ENCODE measurements at regions not wholly inside any gene's neighbourhood (a gene's known extent, or its start where the extent isn't known, plus 50 kb on each side); places are given as distances from the start of the nearest gene placed in this dataset.

GRCh38 chr15:53462651-53463050, 296.8 kb downstream of the WDR72 start:
- POLR2A ChIA-PET = no interaction called here
- peaks cover 3% of the 10 kb centered on the region for H3K9me3 Mint-ChIP-seq

GRCh38 chr15:53461677-53462076, 297.8 kb downstream of the WDR72 start:
- POLR2A ChIA-PET = no interaction called here
- no peak overlapping the region for H3K27ac Mint-ChIP-seq
- no peaks in the 10 kb centered on the region for H3K27me3 Mint-ChIP-seq
- no peak for DNase-seq
- no peaks in the 10 kb centered on the region for H3K36me3 Mint-ChIP-seq
- H3K4me3 Mint-ChIP-seq = no peak overlapping the region
- H3K9me3 Mint-ChIP-seq = peaks cover 3% of the 10 kb centered on the region
- CTCF ChIA-PET = no interaction called here
- H3K4me1 Mint-ChIP-seq (ENCODE audit: low read depth) = no peaks in the 10 kb centered on the region
- intact Hi-C loops (cut with micrococcal nuclease) = no loop called here

More at GRCh38 chr15:53462651-53463050, 296.8 kb downstream of the WDR72 start:
- Mint-ChIP-seq H3K4me3 (no peak overlapping the region), H3K27me3 (no peaks in the 10 kb centered on the region), H3K4me1 (ENCODE audit: low read depth) (no peaks in the 10 kb centered on the region), H3K27ac (no peak overlapping the region), H3K36me3 (no peaks in the 10 kb centered on the region)
- no peak for DNase-seq
- intact Hi-C loops (cut with micrococcal nuclease) = no loop called here
- CTCF ChIA-PET = no interaction called here

DNA sequence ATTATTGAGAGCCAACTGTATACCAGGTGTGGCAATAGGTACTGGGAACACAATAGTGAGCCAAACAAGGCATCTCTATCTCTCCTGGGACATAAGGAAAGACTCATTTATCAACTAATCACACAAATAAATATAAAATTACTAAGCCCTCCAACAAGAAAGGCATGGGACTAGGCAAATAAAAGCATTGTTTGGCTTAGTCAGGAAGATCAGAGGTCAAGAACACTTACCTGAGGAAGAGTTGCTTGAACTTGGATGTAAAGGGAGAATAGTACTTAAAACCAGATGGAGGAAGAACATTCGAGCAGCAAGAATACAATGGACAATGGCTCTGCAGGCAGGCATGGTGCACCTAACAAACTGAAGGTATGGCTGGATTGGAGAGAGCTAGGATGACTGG, 300.7 kb downstream of the WDR72 start:
- Mint-ChIP-seq H3K4me1 (ENCODE audit: low read depth) (no peaks in the 10 kb centered on the region), H3K27me3 (no peaks in the 10 kb centered on the region), H3K4me3 (no peak overlapping the region), H3K27ac (no peak overlapping the region), H3K9me3 (peaks cover 3% of the 10 kb centered on the region), H3K36me3 (no peaks in the 10 kb centered on the region)
- intact Hi-C loops (cut with micrococcal nuclease) = no loop called here
- POLR2A ChIA-PET = no interaction called here
- CTCF ChIA-PET = no interaction called here
- DNase-seq = no peak

DNA sequence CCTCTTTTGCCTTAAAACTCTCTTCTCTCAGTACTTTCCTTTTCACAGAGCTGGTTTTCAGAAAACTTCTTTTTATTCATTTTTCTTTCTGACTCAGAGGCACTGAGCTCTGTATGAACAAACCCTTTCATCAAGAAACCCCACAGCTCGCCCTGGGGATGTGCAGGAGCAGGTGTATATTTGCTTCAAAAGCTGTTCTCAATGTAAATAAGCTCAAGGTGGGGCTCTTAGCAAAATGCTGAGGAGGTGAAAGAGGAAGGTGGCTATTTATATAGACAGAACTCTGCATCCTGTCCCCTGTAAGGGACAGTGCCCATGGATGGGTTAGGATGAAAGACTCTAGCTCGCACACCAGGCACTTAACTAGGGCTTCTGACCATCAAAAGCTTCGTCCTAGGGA, 302.0 kb downstream of the WDR72 start:
- intact Hi-C loops (cut with micrococcal nuclease) = no loop called here
- no peak overlapping the region for H3K27ac Mint-ChIP-seq
- H3K36me3 Mint-ChIP-seq = no peaks in the 10 kb centered on the region
- H3K9me3 Mint-ChIP-seq = peaks cover 3% of the 10 kb centered on the region
- CTCF ChIA-PET = no interaction called here
- POLR2A ChIA-PET = no interaction called here
- H3K4me3 Mint-ChIP-seq = no peak overlapping the region
- no peaks in the 10 kb centered on the region for H3K4me1 Mint-ChIP-seq (ENCODE audit: low read depth)
- DNase-seq = no peak
- no peaks in the 10 kb centered on the region for H3K27me3 Mint-ChIP-seq

DNA sequence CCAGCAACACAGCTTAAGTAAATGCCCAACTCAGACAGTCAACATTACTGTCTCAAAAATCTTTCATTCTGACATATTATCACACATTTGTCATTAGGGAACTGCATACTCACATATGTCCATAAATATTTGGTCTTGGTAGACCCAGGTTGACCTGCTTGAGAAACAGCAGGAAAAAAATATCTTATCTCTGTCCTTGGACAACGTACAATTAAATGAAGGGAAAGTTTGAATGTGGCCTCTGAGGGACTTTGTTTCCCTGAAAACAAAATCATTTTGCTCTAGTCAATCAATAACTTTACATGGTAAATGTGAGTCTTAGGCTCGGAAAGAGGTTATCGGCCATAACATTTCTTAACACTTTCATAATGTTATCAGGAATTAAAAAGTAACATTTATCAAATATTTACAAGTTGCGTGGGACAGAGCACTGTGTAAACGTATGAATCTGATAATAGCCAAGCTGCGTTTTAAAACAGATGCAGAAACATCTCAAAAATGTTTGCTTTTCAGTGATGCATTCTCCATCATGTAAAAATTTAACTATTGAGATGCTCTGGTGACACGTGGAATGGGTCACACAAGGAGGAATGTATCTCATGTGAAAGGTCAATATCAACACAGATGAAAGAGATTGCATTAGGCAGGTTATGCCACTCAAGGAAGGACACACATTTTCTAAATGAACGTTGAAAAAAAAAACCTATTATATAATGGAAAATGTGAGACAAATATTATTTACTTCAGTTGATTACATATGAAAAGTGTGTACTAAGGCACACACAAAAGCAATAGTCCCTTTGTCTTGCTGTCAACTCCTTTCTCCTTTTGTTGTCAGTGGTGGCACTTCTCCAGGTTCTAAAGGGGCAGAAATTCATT, 304.4 kb downstream of the WDR72 start:
- CTCF ChIA-PET = no interaction called here

DNA sequence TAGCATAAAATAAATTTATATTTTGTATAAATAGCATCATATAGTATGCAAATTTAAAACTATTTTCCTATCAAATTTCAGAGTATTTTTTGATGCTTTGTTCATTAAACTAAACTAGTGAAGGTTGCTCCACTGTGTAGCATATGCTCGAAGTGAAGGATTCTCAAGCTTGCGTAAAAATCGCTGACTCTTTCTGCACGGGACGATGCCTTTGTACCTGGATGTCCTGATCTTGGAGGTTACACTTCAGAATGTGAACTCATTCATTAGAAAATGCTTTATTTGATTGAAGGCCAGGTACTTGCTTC, 305.0 kb downstream of the WDR72 start:
- Mint-ChIP-seq H3K27ac (no peak overlapping the region), H3K36me3 (no peaks in the 10 kb centered on the region), H3K9me3 (no peaks in the 10 kb centered on the region), H3K27me3 (no peaks in the 10 kb centered on the region), H3K4me3 (no peak overlapping the region), H3K4me1 (ENCODE audit: low read depth) (no peaks in the 10 kb centered on the region)
- intact Hi-C loops (cut with micrococcal nuclease) = no loop called here
- no peak for DNase-seq
- ChIA-PET CTCF (no interaction called here), POLR2A (no interaction called here)

More for the DNA sequence above, 304.4 kb downstream of the WDR72 start:
- DNase-seq = no peak
- Mint-ChIP-seq H3K4me3 (no peak overlapping the region), H3K9me3 (no peaks in the 10 kb centered on the region), H3K27me3 (no peaks in the 10 kb centered on the region), H3K4me1 (ENCODE audit: low read depth) (no peaks in the 10 kb centered on the region), H3K36me3 (no peaks in the 10 kb centered on the region), H3K27ac (no peak overlapping the region)
- POLR2A ChIA-PET = no interaction called here
- intact Hi-C loops (cut with micrococcal nuclease) = no loop called here

- Mint-ChIP-seq H3K4me1 (ENCODE audit: low read depth) (no peaks in the 10 kb centered on the region), H3K9me3 (no peaks in the 10 kb centered on the region), H3K27me3 (no peaks in the 10 kb centered on the region), H3K4me3 (no peak overlapping the region), H3K27ac (no peak overlapping the region), H3K36me3 (no peaks in the 10 kb centered on the region)
- CTCF ChIA-PET = no interaction called here
- no peak for DNase-seq
- POLR2A ChIA-PET = no interaction called here
- intact Hi-C loops (cut with micrococcal nuclease) = no loop called here
These were observed 306.0 kb downstream of the WDR72 start for GRCh38 chr15:53453253-53454105.

DNA sequence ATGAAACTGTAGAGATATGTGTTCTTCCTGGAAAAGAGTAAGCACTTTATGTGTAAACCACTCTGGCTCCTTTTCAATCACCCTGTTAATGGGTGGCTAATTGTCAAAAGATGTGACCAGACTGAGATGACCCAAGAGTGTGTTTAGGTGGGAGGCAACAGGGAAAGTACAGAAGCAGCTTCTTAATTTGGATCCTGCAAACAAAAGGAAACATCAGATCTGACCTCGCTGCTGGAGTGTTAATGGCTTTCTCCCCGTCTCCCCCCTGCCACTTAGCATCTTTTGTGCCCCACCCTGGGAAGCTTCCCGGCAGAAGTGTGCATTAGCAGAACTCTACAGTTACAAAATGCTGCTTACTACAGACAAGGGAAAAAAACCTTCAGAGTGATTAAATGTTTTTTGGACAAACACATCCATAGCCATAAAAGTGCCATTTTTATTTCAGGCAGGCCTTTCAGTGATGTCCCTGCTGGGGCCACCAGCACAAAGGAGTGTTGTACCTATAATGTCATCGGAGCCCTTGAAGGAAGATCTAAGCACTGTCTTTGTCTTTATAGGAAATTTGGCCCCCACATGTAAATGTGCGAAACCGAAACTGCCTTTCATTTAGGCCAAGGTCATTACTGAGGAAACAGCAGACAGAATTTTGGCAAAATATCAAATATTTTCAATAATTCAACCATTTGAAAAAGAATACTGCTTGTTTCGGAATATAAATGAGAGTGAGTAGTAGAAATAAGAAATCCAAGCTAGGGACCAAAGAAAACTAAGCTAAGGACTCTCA, 311.0 kb downstream of the WDR72 start:
- Mint-ChIP-seq H3K4me1 (ENCODE audit: low read depth) (no peaks in the 10 kb centered on the region), H3K36me3 (no peaks in the 10 kb centered on the region), H3K27ac (no peak overlapping the region), H3K9me3 (no peaks in the 10 kb centered on the region), H3K4me3 (no peak overlapping the region), H3K27me3 (no peaks in the 10 kb centered on the region)
- intact Hi-C loops (cut with micrococcal nuclease) = no loop called here
- ChIA-PET POLR2A (no interaction called here), CTCF (no interaction called here)
- DNase-seq = no peak

DNA sequence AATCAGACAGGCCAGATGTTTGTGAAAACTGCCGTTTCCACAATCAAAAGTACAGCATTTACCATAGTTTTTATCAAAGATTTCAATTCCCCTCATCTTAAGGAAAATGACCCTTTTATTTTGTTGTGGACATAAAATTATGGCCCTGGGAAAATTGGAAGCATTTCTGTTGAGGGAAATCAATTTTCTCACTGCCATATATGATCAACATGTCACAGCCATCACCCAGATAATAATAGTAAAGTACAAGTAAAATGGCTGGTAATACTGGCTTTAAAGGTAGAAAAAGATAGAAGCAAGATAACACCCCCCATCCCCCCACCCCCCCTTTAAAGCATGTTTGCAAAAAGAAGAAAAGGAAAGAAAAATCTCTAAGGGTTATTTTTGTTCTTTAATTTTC, 311.7 kb downstream of the WDR72 start:
- POLR2A ChIA-PET = no interaction called here
- Mint-ChIP-seq H3K36me3 (no peaks in the 10 kb centered on the region), H3K27ac (no peak overlapping the region), H3K27me3 (no peaks in the 10 kb centered on the region), H3K4me3 (no peak overlapping the region), H3K4me1 (ENCODE audit: low read depth) (no peaks in the 10 kb centered on the region), H3K9me3 (no peaks in the 10 kb centered on the region)
- CTCF ChIA-PET = no interaction called here
- no peak for DNase-seq
- intact Hi-C loops (cut with micrococcal nuclease) = no loop called here

- H3K36me3 Mint-ChIP-seq = no peaks in the 10 kb centered on the region
- CTCF ChIA-PET = no interaction called here
- H3K27me3 Mint-ChIP-seq = no peaks in the 10 kb centered on the region
- DNase-seq = no peak
- POLR2A ChIA-PET = no interaction called here
- no peaks in the 10 kb centered on the region for H3K4me1 Mint-ChIP-seq (ENCODE audit: low read depth)
- intact Hi-C loops (cut with micrococcal nuclease) = no loop called here
- H3K9me3 Mint-ChIP-seq = no peaks in the 10 kb centered on the region
- H3K27ac Mint-ChIP-seq = no peak overlapping the region
- H3K4me3 Mint-ChIP-seq = no peak overlapping the region
These were observed 312.3 kb downstream of the WDR72 start for GRCh38 chr15:53447053-53447574.

GRCh38 chr15:53446376-53446775, 313.1 kb downstream of the WDR72 start:
- no peaks in the 10 kb centered on the region for H3K36me3 Mint-ChIP-seq
- CTCF ChIA-PET = no interaction called here
- intact Hi-C loops (cut with micrococcal nuclease) = no loop called here

DNA sequence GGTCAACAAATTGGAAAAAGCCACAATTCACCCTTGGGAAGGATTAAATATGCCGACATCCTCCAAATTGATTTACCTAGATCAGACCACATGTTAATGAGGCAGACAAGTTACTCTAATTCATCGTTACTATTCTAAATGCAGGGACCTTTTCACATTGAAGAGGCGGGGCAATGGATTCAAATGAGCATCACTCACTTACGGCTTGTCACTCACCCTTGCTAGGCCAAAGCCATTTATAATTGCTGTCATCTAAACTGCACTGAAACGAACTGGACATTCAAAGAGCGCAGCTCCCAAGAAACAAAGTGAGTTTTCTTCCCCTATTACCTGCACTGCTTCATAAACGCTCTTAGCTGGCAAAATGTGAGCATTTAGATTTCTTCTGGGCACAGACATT, 313.9 kb downstream of the WDR72 start:
- DNase-seq = no peak
- no peaks in the 10 kb centered on the region for H3K9me3 Mint-ChIP-seq
- no peaks in the 10 kb centered on the region for H3K4me1 Mint-ChIP-seq (ENCODE audit: low read depth)
- no peaks in the 10 kb centered on the region for H3K36me3 Mint-ChIP-seq
- CTCF ChIA-PET = no interaction called here
- no peaks in the 10 kb centered on the region for H3K27me3 Mint-ChIP-seq
- no peak overlapping the region for H3K27ac Mint-ChIP-seq
- H3K4me3 Mint-ChIP-seq = no peak overlapping the region
- POLR2A ChIA-PET = no interaction called here
- intact Hi-C loops (cut with micrococcal nuclease) = no loop called here

More at GRCh38 chr15:53446376-53446775, 313.1 kb downstream of the WDR72 start:
- DNase-seq = no peak
- no peaks in the 10 kb centered on the region for H3K4me1 Mint-ChIP-seq (ENCODE audit: low read depth)
- POLR2A ChIA-PET = no interaction called here
- H3K4me3 Mint-ChIP-seq = no peak overlapping the region
- no peaks in the 10 kb centered on the region for H3K27me3 Mint-ChIP-seq
- no peak overlapping the region for H3K27ac Mint-ChIP-seq
- no peaks in the 10 kb centered on the region for H3K9me3 Mint-ChIP-seq
